ENCODE measurements at regions not wholly inside any gene's neighbourhood (a gene's known extent, or its start where the extent isn't known, plus 50 kb on each side); places are given as distances from the start of the nearest gene placed in this dataset.

- in situ Hi-C loops (cut with MboI; ENCODE audit: low pct_ligation_motif_present in 1 of 4, low pct_unique_long_range_greater_than_20kb in 1 of 4, low sequenced_read_pairs in 3 of 4): no loop called here
- Histone ChIP-seq H3K36me3 (no peaks in the 10 kb centered on the region), H3K9me3 (no peaks in the 10 kb centered on the region), H3K4me3 (no peak overlapping the region), H3K27me3 (no peaks in the 10 kb centered on the region), H3K4me1 (no peaks in the 10 kb centered on the region), H3K27ac (no peak overlapping the region)
- TF ChIP-seq EP300 (IDR thresholded peaks at IDR 0.05; ENCODE audit: low read depth): no peak
- TF ChIP-seq POLR2AphosphoS5 (IDR thresholded peaks at IDR 0.05): no peak
- no peak for TF ChIP-seq POLR2A (IDR thresholded peaks at IDR 0.05)
- TF ChIP-seq CTCF (IDR thresholded peaks at IDR 0.05): no peak
- intact Hi-C loops (cut with DNase I; ENCODE audit: low total_unique reads): no loop called here
- WGBS, 2 donors (ENCODE audit: low coverage in 1 of 2): 80 to 88% methylated on average over 1 of the region's 1 CpG
- no peak for DNase-seq
These were observed 64.8 kb downstream of the PTHLH start for GRCh38 chr12:27907766-27908165.

GRCh38 chr12:27906658-27907473 is 65.7 kb downstream of the PTHLH start:
- intact Hi-C loops (cut with DNase I; ENCODE audit: low total_unique reads): no loop called here
- TF ChIP-seq POLR2A (IDR thresholded peaks at IDR 0.05) (no peak), EP300 (IDR thresholded peaks at IDR 0.05; ENCODE audit: low read depth) (no peak), CTCF (IDR thresholded peaks at IDR 0.05) (no peak), POLR2AphosphoS5 (IDR thresholded peaks at IDR 0.05) (no peak)
- DNase-seq: no peak
- Histone ChIP-seq H3K36me3 (no peaks in the 10 kb centered on the region), H3K27me3 (no peaks in the 10 kb centered on the region), H3K27ac (no peak overlapping the region), H3K4me3 (no peak overlapping the region), H3K4me1 (no peaks in the 10 kb centered on the region), H3K9me3 (no peaks in the 10 kb centered on the region)
- WGBS, 2 donors (ENCODE audit: low coverage in 1 of 2): 86 to 93% methylated on average over 2 to 3 of the region's 3 CpGs
- in situ Hi-C loops (cut with MboI; ENCODE audit: low pct_ligation_motif_present in 1 of 4, low pct_unique_long_range_greater_than_20kb in 1 of 4, low sequenced_read_pairs in 3 of 4): no loop called here

GRCh38 chr12:27906127-27906500 is 66.4 kb downstream of the PTHLH start:
- TF ChIP-seq EP300 (IDR thresholded peaks at IDR 0.05; ENCODE audit: low read depth) (no peak), POLR2A (IDR thresholded peaks at IDR 0.05) (no peak), POLR2AphosphoS5 (IDR thresholded peaks at IDR 0.05) (no peak), CTCF (IDR thresholded peaks at IDR 0.05) (no peak)
- WGBS, 2 donors (ENCODE audit: low coverage in 1 of 2): 82% methylated on average over 3 of the region's 3 CpGs
- DNase-seq: no peak
- no peak overlapping the region for H3K27ac ChIP-seq
- H3K9me3 ChIP-seq: no peaks in the 10 kb centered on the region
- no peaks in the 10 kb centered on the region for H3K36me3 ChIP-seq
- intact Hi-C loops (cut with DNase I; ENCODE audit: low total_unique reads) (no loop called here), in situ Hi-C loops (cut with MboI; ENCODE audit: low pct_ligation_motif_present in 1 of 4, low pct_unique_long_range_greater_than_20kb in 1 of 4, low sequenced_read_pairs in 3 of 4) (no loop called here)
- H3K27me3 ChIP-seq: no peaks in the 10 kb centered on the region
- no peak overlapping the region for H3K4me3 ChIP-seq
- H3K4me1 ChIP-seq: no peaks in the 10 kb centered on the region

- Histone ChIP-seq H3K9me3 (no peaks in the 10 kb centered on the region), H3K27ac (no peak overlapping the region), H3K27me3 (no peaks in the 10 kb centered on the region), H3K36me3 (no peaks in the 10 kb centered on the region), H3K4me3 (no peak overlapping the region), H3K4me1 (no peaks in the 10 kb centered on the region)
- DNase-seq: no peak
- intact Hi-C loops (cut with DNase I; ENCODE audit: low total_unique reads): no loop called here
- in situ Hi-C loops (cut with MboI; ENCODE audit: low pct_ligation_motif_present in 1 of 4, low pct_unique_long_range_greater_than_20kb in 1 of 4, low sequenced_read_pairs in 3 of 4): no loop called here
- WGBS, 2 donors (ENCODE audit: low coverage in 1 of 2): 84 to 93% methylated on average over 4 to 6 of the region's 6 CpGs
- TF ChIP-seq EP300 (IDR thresholded peaks at IDR 0.05; ENCODE audit: low read depth) (no peak), CTCF (IDR thresholded peaks at IDR 0.05) (no peak), POLR2AphosphoS5 (IDR thresholded peaks at IDR 0.05) (no peak), POLR2A (IDR thresholded peaks at IDR 0.05) (no peak)
These were observed 67.0 kb downstream of the PTHLH start for GRCh38 chr12:27905285-27906126.

Data from transverse colon (tissue), 4 donors.